Activated T-cell treated with anti-CD3 and anti-CD28 coated beads, Interleukin-2, amount 50 U/mL, for 48 hours (primary cell): ENCODE measurements at regions not wholly inside any gene's neighbourhood (a gene's known extent, or its start where the extent isn't known, plus 50 kb on each side); places are given as distances from the start of the nearest gene placed in this dataset.

Source experiments
- DNase-seq, 2 experiments: peaks; one replicate each; pipeline ENCODE4 v3.0.0-alpha.2; 2020

DNA sequence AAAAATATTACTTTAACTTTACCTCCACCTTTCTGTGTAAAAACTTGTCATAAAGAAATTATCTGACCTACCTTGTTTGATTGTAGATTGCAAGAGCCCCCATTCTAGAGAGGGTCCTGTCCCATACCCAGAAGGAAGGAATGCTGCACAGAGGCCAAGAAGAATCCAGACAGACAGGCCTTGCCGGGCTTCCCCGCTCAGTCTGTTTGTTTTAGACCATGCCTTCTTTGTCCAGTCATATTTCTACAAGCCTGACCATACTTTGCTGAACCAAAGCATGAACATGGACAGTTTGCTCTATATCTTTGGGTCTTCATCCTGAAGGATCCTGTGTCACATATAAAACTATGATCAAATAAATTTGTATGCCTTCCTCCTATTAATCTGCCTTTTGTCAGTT is 95.8 kb upstream of the MYCBP2 start:
- DNase-seq = no peak

DNA sequence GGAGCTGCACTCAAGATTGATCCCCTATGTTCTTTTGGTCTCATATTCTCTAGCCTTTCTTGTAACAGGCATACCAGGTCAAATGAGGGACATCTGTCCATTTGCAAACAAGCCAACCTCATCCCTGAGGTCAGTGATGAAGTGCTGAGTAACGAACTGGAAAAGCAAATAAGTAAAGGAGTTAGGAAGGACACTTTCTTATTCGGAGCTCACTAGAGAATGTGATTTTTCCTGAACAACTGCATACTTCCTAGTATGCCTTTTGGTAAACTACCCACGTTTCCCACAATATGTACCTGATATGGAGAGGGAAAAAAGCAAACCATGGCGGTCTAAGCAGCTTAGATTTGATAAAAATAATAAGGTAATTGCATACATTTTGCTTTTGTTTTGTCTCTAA is 91.0 kb upstream of the MYCBP2 start:
- no peak for DNase-seq

DNA sequence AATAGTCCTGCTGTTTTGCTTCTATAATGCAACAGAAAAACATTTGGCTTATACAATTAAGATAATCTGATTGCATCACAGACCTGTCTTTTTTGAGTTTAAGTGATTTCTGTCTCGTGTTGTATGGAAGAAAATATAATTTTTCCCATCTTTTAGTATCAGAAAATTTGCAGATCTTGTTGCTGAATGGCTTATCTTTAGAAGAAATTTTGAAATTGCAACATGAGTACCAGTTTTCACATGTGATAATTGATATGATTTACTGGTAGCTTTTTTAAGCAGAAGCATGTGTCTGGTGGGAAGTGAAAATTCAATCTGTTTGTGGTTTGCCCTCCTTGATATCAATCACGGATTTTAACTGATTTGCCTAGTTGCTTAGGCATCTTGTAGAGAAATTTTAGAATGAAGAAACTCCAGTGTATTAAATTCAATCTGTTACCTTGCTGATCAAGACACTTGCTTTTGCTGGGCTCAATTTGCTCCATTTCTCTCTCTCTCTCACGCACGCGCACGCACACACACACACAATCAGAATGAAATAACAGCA is 89.8 kb upstream of the MYCBP2 start:
- DNase-seq = no peak

DNA sequence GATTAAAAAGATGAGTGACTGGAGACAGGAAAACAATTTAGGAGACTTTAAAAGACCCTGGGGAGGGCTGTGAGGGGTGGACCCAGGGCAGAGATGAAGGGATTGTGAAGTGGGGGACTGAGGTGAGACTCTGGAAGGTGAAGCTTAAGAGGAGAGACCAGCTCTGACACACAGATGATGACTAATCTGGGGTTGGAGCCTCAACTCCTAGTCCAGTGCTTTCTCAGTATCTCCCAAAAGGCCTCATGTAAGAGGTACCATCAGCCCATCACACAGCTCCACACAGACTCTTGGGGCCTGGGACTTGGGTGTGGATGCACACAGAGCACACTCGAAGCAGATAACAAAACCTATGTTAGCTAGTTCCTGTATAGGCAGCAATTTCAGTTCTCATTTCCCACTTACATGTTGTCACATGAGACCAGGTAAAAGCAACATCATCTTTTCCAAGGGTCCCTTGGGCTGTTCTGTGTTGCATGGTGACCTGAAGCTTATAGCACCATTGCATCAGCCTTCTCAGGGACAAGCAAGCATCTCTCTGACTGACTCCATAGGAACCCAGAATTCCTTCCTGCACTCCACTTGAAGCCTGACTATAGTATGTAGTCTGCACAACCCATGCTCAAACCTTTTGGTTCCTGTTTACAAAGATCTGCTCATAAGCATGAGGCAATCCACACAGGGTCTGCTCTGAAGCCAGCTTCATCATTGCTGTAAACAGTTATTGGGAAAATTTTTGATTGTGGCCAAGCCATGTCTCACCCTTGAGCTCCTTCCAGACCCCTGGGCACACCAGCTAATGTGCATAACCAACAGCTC is 88.6 kb upstream of the MYCBP2 start:
- DNase-seq = no peak

DNA sequence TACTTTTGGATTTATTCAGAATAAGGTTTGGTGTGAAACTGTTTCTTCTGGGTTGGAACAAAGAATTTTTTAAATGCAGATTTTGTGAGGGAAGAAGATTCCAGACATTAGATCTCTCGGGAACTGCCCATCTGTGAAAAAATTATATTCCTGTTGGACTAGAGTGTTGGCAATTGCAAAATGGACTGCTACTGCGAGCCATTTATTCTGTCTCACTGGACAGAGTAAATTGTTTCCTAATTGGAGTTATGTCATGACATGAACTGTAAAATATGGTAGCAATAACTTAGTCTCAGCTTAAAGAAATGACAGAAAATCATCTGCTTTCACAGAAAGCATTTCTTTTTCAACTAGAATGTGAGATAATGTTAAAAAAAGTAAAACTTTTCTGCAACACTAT is 86.0 kb upstream of the MYCBP2 start:
- no peak for DNase-seq

DNA sequence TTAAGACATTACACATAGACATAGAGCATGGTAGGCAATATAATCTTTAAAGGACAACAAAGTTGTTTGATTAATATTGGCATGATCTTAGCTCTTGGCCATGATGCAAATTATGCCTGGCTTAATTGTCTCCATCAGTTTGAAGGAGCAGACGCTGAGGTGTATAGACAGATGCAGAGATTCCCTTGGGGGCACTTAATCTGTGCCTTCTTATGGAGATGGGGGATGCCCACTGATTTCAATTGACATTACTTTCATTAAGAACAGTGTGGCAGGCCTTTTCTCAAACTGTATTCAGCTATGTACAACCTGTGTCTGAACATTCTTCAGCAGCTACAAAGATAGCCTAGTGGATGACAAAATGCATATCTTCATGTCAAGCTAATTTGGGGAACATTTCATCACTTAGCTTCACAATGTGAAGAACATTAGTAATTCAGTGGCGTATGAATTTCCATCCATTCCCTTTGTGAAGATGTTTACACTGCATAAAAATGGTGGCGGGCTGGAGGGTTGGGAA is 85.3 kb upstream of the MYCBP2 start:
- no peak for DNase-seq

DNA sequence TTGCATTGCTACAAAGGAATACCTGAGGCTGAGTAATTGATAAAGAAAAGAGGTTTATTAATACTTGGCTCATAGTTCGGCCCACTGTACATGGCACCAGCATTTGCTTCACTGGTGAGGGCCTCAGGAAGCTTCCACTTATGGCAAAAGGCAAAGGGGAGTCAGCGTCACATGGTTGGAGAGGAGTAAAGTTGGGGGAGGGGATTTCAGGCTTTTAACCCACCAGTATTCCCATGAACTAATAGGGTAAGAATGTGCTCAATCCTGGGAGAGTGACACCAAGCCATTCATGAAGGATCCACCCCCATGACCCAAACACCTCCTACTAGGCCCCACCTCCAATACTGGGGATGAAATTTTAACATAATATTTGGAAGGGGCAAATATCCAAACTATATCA is 82.5 kb upstream of the MYCBP2 start:
- no peak for DNase-seq

DNA sequence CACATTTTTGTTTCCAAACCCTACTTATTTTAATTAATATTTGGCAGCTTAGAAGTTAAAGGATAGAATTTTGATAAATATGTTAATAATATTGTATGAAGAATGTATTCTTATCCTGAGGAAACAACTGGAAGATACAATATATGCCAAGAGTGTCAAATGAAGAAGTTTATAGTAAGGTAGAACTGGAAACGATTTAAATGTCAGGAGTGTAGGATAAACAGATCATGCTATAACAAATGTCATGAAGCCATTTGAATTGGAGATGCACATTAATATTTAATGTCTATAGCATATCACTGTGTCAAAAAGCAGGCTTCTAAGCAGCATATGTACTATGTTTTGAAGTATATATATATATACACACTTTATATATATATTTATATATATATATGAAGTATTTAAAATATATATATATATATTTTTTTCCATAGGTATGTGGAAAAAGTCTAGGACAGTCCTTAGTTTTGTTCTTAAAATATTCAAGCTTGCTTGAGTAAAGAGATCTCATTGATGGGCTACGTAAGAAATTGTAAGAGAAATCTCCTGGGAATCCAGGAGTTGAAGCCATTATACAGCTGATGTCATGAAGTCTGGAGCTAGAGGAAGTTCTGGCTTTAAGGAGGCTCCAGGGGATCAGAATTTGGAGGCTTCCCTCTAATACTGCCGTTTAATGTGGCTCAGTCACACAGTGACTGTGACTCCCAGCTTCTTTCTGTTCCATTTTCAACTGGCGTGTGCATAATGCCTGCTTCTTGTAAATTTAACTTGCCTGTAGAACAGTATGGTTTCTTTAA is 79.9 kb upstream of the MYCBP2 start:
- no peak for DNase-seq

DNA sequence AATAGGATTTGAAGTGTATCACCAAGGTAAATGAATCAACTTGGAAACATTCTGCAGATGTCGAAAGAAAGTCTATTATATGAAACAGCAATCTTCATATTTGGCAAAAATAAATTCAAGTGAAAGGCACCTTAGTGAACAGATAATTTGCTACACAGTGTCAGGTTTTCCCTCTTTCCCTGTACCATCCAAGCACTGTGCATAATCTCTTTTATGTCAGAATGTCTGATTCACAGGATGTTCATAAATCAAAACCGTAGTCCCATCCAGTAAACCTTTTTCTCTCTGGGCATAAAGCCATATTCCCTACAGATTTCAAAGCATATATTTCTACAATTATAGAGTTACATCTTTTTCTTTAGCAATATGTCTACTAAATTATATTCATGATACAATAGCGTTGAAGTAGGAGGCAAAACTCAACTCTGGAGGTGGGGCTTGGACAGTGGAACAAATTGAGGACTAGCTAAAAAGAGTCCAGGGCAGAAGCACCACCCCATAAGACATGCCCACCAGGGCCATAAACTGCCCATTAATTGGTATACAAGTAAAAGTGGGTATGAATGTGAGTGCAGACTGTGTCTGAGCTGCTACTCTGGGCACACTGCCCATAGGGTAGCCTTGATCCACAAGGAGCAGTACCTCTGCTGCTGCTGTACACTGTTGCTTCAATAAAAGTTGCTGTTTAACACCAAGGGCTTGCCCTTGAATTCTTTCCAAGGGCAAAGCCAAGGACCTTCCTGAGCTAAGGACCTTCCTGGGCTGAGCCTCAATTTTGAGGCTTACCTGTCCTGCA is 72.1 kb upstream of the MYCBP2 start:
- DNase-seq = no peak

DNA sequence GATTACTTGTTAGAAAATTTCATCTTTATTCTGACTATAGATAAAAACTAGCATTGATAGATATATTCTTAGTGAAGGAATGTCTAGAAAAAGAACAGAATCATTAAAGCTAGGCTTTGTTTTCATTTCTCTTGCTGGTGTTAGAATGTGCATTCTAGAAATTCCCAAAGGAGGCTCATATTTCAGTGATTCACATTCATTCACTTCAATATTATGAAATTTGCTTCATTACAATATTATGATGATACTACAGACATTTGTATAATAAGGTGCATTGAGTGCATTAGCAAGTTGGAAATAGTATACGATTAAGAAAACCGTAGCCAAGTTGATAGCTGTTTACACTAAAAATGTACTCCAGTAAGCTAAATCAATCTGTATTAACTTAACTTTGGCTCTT is 70.7 kb upstream of the MYCBP2 start:
- no peak for DNase-seq

DNA sequence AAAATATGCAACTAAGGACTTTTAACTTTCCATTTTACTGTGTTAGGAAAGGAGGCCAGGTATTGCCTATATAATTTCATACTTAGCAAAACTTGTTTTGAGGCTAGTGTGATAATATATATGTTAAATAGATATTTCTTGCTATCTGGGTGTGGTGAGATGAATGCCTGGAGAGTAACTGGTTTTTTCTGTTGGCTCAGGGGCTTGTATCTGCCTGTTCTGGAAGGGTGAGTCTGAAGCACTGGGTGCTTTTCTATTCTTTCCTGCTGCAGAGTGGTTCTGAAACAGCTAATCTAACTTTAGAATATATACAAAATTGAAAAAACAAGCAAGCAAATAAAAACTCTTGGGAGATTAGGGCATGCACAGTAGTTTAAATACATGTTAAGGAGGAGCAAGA is 64.6 kb upstream of the MYCBP2 start:
- no peak for DNase-seq

DNA sequence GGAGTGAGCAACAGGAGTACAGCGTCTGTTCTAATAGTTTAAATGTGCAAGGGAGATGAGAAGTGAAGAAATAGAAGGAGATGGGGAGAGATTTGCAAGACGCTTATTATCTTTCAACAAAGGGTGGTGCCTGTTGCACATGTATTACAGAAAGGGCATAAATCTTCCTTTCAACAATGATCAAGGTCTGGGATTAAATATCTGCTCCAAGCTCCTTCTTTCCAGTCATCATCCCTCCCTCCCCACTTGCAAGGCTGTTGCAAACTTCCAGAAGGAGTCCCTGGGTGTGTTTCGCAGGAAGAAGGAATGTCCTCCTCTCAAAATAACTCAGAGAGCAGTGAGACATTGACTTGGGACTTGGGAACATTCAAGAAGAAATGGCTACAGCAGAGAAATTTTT is 63.5 kb upstream of the MYCBP2 start:
- no peak for DNase-seq

DNA sequence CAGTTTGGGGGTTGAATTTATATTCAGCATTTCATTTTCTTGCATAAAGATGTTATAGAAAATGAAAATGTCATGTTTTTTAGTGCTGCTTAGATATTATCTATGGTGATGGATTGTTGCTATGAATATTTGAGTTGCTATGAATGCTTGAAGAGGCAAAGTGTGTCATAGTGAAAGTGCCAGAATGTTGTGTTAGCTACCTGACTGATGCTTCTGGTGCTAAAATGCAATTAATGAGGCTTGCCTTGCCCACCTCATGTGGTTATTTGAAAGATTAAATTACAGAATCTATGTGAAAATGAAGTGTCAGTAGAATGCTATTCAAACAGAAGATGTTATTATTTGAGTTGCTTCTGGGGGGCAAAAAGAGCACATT is 62.7 kb upstream of the MYCBP2 start:
- no peak for DNase-seq

DNA sequence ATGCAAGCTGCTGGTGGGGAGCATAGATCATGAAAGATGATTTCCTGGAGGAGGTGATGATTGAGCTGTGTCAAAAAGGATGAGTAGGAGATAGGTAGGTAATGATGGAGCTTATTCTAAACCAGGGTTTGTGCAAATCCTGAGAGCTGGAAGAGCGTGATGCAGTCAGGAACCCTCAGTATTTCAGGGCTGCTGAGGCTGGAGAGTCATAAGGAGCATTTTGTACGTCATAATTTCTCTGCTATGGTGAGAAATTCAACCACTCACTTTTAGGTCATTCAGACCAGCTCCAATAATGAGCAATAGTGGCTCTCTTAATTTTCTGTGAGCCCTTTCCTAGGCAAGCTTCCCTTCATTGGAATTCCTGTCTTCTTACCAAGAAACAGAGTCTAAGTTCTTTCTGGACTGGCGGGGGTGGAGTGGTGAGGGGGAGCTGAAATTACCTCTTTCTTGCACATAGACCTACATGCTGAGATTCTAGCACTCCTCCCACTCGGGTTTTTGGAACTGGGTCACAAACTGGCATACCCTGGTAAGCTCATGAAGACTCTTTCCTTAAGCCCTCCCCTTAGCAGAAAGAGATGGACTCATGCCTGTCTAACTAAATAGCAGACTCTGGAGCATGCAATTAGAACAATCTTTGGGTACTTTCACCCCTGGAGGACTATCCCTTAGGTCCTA is 62.2 kb upstream of the MYCBP2 start:
- DNase-seq = peak; percentile 25 to 36

DNA sequence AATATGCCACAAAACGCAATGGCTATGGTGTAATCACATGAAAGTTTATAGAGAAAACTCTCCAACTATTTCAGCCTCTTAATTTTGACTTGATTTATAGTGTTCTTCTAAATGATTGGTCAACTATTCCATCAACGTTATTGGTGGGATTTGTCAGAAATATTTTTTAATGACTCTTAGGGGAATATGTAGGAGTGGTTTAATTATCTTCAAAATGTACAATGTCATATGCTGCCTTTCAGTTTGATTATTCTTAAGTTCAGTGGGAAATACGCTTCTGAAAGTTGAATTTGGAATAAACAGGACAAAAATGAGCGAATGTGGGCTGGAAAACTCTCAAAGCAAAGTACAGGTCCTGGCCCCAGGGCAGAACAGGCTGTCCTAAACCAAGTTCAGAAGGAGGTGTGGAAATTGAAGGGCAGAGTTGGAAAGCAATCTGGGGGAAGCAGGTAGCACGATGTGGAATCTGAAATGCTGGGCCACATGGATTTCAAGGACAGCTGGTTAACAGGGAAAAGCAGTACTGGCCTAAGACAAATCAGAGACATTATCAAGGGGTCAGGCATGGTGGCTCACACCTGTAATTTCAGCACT is 60.8 kb upstream of the MYCBP2 start:
- no peak for DNase-seq

DNA sequence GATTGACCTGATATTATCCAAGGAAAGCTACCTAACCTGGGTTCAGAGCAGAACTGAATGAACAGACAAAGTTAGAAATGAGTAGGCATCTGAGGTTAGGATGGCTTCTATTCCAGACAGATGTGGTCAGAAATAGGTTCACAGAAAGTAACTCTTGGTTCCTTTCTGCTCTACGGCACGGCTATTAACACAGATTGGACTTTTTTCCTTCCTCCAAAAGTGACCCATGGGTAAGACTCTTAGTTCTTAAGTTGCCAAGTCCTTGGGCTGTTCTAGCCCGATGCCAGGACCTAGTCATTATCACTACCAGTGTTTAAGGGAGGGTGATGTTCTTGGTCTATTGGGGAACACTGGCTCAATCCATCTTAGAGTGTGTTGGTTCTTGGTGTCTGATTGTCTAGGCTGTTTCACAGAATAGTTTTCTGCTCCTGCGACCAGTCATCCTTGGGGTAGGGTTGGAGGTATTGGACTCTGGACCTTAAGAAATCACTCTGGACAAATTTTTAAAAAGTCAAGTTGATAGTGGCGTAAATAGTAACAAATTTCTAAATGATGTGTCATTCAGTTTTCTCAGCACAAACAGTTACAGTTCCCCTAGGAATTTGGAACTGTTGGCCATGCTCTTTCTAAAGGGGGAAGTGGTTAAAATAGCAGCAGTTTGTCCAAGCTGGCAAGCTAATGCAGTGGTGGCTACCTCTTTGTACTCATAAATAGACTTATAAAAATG is 60.1 kb upstream of the MYCBP2 start:
- no peak for DNase-seq

DNA sequence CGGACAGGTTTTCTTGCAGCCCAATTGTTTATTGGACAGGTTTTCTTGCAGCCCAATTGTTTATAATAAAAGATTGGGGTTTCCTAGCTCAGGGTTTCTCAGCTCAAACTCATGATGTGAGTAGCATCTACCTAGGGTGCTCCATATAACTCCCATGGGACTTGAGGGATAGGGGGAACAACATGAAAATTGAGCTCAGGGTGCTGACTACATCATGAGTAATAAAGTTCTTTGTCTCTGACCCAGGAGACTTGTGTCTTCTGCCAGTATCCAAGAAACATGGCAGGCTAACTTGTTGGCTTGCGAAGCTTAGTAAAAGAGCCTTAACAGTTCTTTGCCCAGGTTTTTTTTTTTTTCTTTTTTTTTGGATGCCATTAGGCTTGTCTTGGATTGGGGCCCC is 59.2 kb upstream of the MYCBP2 start:
- no peak for DNase-seq

DNA sequence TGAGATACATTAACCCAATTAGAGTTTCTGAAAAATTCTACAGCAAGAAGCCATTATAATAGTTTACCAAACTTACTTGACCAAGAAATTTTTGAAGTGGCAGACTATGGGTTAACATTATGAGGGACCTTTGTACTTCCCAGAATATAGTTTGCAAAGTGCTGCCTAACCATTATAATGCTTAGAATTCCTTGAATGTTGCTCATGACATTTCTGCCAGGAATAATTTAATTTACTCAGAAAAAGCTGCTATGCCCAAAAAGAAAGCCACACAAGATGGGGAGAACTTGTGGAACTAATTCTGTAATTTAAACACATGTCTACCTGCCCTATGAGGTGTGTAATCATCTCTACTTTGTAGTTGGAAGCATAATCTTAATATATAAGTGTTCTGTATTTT is 58.1 kb upstream of the MYCBP2 start:
- no peak for DNase-seq

DNA sequence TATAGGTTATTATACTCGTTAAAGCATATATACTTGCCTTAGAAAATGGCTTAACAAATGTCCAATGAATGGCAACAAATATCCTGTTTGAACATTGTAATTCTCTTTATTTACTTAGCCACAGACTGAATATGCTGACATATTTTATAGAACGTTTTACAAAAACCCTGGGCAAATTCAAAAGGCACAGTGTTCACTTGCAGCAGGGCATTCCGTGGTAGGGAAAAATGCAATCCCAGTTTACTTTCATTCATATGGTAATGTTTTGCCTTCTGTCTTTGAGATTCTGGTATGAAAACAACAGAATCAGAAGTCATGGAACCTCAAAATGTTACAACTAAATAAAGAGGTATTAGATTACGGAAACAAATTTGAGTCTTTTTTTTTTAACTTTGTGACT is 56.2 kb upstream of the MYCBP2 start:
- DNase-seq = no peak

DNA sequence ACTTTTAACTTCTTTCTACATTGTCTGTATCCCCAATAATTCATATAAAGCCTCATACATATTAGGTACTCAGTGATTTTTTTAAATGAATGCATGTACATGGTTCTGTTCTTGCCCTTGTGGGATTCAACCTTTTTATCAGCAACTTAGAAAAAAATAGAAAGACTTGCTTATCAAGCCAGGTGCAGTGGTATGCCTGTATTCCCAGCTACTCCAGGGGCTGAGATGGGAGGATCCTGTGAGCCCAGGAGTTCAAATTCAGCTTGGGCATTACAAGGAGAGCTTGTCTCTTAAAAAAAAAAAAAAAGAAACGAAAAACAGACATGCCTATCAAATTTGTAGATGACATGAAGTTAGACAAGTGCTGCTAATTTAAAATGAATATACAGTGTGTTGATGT is 54.2 kb upstream of the MYCBP2 start:
- no peak for DNase-seq

DNA sequence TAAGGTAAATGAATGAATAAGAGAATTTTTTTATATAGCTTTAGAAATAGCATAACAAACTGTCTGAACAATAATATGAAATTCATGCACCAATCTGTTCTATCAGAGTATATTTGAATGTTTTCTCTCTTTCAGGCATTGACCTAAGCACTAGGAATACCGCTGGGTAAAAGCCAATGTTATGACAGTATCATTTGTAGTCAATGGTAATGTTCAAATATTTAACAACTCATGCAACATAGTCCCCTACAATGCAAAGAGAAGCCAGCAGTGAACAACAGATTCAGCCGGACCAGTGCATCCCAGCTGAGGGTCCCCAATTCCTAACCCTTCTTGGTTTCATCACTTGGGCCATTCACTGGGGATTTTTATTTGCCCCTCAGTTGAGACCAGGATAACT is 52.6 kb upstream of the MYCBP2 start:
- DNase-seq = no peak
